Ishikawa (cell line): ENCODE measurements at regions not wholly inside any gene's neighbourhood (a gene's known extent, or its start where the extent isn't known, plus 50 kb on each side); places are given as distances from the start of the nearest gene placed in this dataset.

Experiments
- EP300 ChIP-seq: IDR thresholded peaks from 2 replicates; pipeline ENCODE4 v1.6.1; 2012; ENCODE audit warnings: borderline replicate concordance
- NFIC ChIP-seq: IDR thresholded peaks from 2 replicates; pipeline ENCODE4 v1.6.1; 2012
- RAD21 ChIP-seq: IDR thresholded peaks from 2 replicates; pipeline ENCODE4 v1.6.1; 2012; ENCODE audit warnings: low read depth
- REST ChIP-seq: IDR thresholded peaks from 2 replicates; pipeline ENCODE4 v1.6.1; 2012; ENCODE audit warnings: low read depth, mild to moderate bottlenecking
- USF1 ChIP-seq: IDR thresholded peaks from 2 replicates; pipeline ENCODE4 v1.6.1; 2012
- YY1 ChIP-seq: IDR thresholded peaks from 2 replicates; pipeline ENCODE4 v1.6.1; 2012; ENCODE audit warnings: low read depth

GRCh38 chr9:30511666-30512065 is 1872.8 kb upstream of the ACO1 start:
- TF ChIP-seq NFIC (no peak), USF1 (no peak), EP300 (no peak), YY1 (no peak), REST (no peak), RAD21 (no peak)
